Body of pancreas (tissue), 4 donors: ENCODE measurements at regions not wholly inside any gene's neighbourhood (a gene's known extent, or its start where the extent isn't known, plus 50 kb on each side); places are given as distances from the start of the nearest gene placed in this dataset.

Source experiments
- POLR2A ChIP-seq, 3 donors: fragments of 450-650 bp; IDR thresholded peaks; one replicate each; pipeline ENCODE4 v1.6.1; 2016; ENCODE audit warnings: antibody characterized with exemption in 3 of 3, mild to moderate bottlenecking in 2 of 3
- TF ChIP-seq, protein P1 (sequence below), 7 experiments: fragments of 450-650 bp in 4 of 7; fragments of 200-600 bp in 3 of 7; sonication (generic) in 3 of 7; IDR thresholded peaks; one replicate each; pipeline ENCODE4 v1.5.1; 2016 to 2019; ENCODE audit warnings: antibody characterized with exemption in 7 of 7

- TF ChIP-seq POLR2A (IDR thresholded peaks at IDR 0.05): no peak
- TF ChIP-seq, protein P1, sequence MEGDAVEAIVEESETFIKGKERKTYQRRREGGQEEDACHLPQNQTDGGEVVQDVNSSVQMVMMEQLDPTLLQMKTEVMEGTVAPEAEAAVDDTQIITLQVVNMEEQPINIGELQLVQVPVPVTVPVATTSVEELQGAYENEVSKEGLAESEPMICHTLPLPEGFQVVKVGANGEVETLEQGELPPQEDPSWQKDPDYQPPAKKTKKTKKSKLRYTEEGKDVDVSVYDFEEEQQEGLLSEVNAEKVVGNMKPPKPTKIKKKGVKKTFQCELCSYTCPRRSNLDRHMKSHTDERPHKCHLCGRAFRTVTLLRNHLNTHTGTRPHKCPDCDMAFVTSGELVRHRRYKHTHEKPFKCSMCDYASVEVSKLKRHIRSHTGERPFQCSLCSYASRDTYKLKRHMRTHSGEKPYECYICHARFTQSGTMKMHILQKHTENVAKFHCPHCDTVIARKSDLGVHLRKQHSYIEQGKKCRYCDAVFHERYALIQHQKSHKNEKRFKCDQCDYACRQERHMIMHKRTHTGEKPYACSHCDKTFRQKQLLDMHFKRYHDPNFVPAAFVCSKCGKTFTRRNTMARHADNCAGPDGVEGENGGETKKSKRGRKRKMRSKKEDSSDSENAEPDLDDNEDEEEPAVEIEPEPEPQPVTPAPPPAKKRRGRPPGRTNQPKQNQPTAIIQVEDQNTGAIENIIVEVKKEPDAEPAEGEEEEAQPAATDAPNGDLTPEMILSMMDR (IDR thresholded peaks at IDR 0.05): no peak
Measured at GRCh38 chr11:109153836-109154235, 268.2 kb upstream of the C11orf87 start.
